K562 (cell line): ENCODE measurements at regions not wholly inside any gene's neighbourhood (a gene's known extent, or its start where the extent isn't known, plus 50 kb on each side); places are given as distances from the start of the nearest gene placed in this dataset.

Experiments
- ATAC-seq: fragments of 200-7000 bp; cut with Tn5 transposase; 3 replicates; pipeline ENCODE4 v1.9.1; 2020; ENCODE audit warnings: moderate library complexity
- BruUV-seq: library from RNA; stranded (reverse); fragments of 400-500 nt; replicated peaks from 2 replicates; lab custom pipeline; 2021; lab: Mats Ljungman, UMichigan
- CTCF ChIA-PET: fragments of 300-600 bp; formaldehyde crosslinking; extraction: SDS; loops from one replicate; lab custom pipeline; 2021; ENCODE audit warnings: low intra/inter-chr PET ratio; lab: Yijun Ruan, JAX
- POLR2A ChIA-PET: fragments of 300-600, 350-650 bp; sonication (Branson Sonifier 250); formaldehyde crosslinking; extraction: SDS; loops from one replicate; lab custom pipeline; 2021; ENCODE audit warnings: antibody characterized with exemption, inconsistent platforms; lab: Yijun Ruan, JAX
- DNase-seq, 4 experiments: peaks; one replicate each; pipeline versions ENCODE4 v3.0.0 to v3.0.0-alpha.2; 2011 to 2018; ENCODE audit warnings: low spot score in 3 of 4, mixed read lengths in 3 of 4; ENCODE audit errors: extremely low read depth in 1 of 4
- FAIRE-seq: peaks from 2 replicates; lab custom pipeline; 2011; peaks lifted over from hg19 to GRCh38; lab: Jason Lieb, UNC
- H2AFZ ChIP-seq: 2 replicates; pipeline ENCODE4 v1.6.0; 2011; ENCODE audit warnings: low read depth, low read length, control low read depth, inconsistent platforms
- H3K27ac ChIP-seq: fragments of 200-600 bp; 3 replicates; pipeline ENCODE4 v1.8.0; 2011; ENCODE audit warnings: low read depth, mild to moderate bottlenecking, control low read depth, inconsistent platforms, low read length, moderate library complexity, mixed read lengths; ENCODE audit errors: extremely low read depth
- H3K27me3 ChIP-seq, 2 experiments: fragments of 300-600 bp in 1 of 2; 2 replicates in 1 of 2; 3 replicates in 1 of 2; pipeline versions ENCODE4 v1.6.0 to v1.8.0; 2011; ENCODE audit warnings: inconsistent platforms in 2 of 2, low read length in 2 of 2, mild to moderate bottlenecking in 1 of 2, mixed read lengths in 1 of 2, moderate library complexity in 1 of 2; ENCODE audit not compliant: control insufficient read depth in 2 of 2, insufficient read depth in 2 of 2
- H3K36me3 ChIP-seq: fragments of 300-600 bp; 3 replicates; pipeline ENCODE4 v1.8.0; 2011; ENCODE audit warnings: mild to moderate bottlenecking, low read length, inconsistent platforms; ENCODE audit not compliant: control insufficient read depth, insufficient read depth
- H3K4me1 ChIP-seq, 2 experiments: fragments of 200-600 bp in 1 of 2; replicated peaks in 1 of 2; 2 replicates in 1 of 2; 3 replicates in 1 of 2; pipeline versions ENCODE4 v1.5.1 to v1.8.0; 2011; ENCODE audit warnings: inconsistent platforms in 2 of 2, low read length in 2 of 2, mild to moderate bottlenecking in 1 of 2, mixed read lengths in 1 of 2, moderate library complexity in 1 of 2; ENCODE audit not compliant: control insufficient read depth in 2 of 2, insufficient read depth in 2 of 2
- H3K4me2 ChIP-seq: 2 replicates; pipeline ENCODE4 v1.6.1; 2011; ENCODE audit warnings: low read length, control low read depth, inconsistent platforms, mixed read lengths; ENCODE audit not compliant: insufficient read depth
- H3K4me3 ChIP-seq: fragments of 200-600 bp; sonication (generic), shearing (Covaris generic); 2 replicates; pipeline ENCODE4 v1.5.1; 2016; ENCODE audit warnings: control low read depth, inconsistent platforms
- H3K79me2 ChIP-seq: fragments of 200-600 bp; 3 replicates; pipeline ENCODE4 v1.8.0; 2011; ENCODE audit warnings: low read length, inconsistent platforms; ENCODE audit not compliant: control insufficient read depth, insufficient read depth
- H3K9ac ChIP-seq, 2 experiments: 2 replicates each; pipeline versions ENCODE4 v1.6.0 to v1.6.1; 2011; ENCODE audit warnings: low read depth in 2 of 2, low read length in 2 of 2, control low read depth in 1 of 2, inconsistent platforms in 1 of 2, mild to moderate bottlenecking in 1 of 2, mixed read lengths in 1 of 2; ENCODE audit not compliant: insufficient read depth in 1 of 2
- H3K9me1 ChIP-seq: one replicate; pipeline ENCODE4 v1.6.0; 2011; ENCODE audit warnings: inconsistent platforms, mild to moderate bottlenecking, low read length, moderate library complexity; ENCODE audit not compliant: control insufficient read depth, insufficient read depth
- H3K9me3 ChIP-seq: replicated peaks from 2 replicates; pipeline ENCODE4 v1.5.1; 2011; ENCODE audit warnings: low read depth, low read length, inconsistent platforms; ENCODE audit not compliant: control insufficient read depth, insufficient read depth
- H4K20me1 ChIP-seq: replicated peaks from 2 replicates; pipeline ENCODE4 v1.6.1; 2011; ENCODE audit warnings: low read length, inconsistent platforms, mixed read lengths; ENCODE audit not compliant: control insufficient read depth, insufficient read depth
- CBFA2T3 ChIP-seq: fragments of 450-650 bp; IDR thresholded peaks from 2 replicates; pipeline ENCODE4 v1.6.1; 2017
- CREM ChIP-seq: IDR thresholded peaks from 2 replicates; pipeline ENCODE4 v1.6.1; 2014; ENCODE audit warnings: antibody characterized with exemption, low read depth
- GABPA ChIP-seq: fragments of 200-800 bp; sonication (Bioruptor generic); conservative IDR thresholded peaks from 2 replicates; pipeline ENCODE4 v1.6.1; 2016; ENCODE audit warnings: low read depth, missing genetic modification characterization, missing compliant biosample characterization
- GATAD2B ChIP-seq: fragments of 450-650 bp; IDR thresholded peaks from 2 replicates; pipeline ENCODE4 v1.6.1; 2017; ENCODE audit warnings: mild to moderate bottlenecking, borderline replicate concordance
- HNRNPUL1 ChIP-seq: fragments of 200-400 bp; formaldehyde crosslinking; IDR thresholded peaks from 2 replicates; pipeline ENCODE4 v1.6.1; 2017; ENCODE audit warnings: low read length
- HSF4 ChIP-seq: fragments of 250-450 bp; sonication (Bioruptor Pico); IDR thresholded peaks from 2 replicates; pipeline ENCODE4 v2.1.2; 2022; ENCODE audit warnings: mild to moderate bottlenecking, moderate library complexity, borderline replicate concordance
- NCOA2 ChIP-seq, 2 experiments: fragments of 450-650 bp; IDR thresholded peaks; 2 replicates each; pipeline ENCODE4 v1.6.1; 2018; ENCODE audit warnings: mild to moderate bottlenecking in 2 of 2, moderate library complexity in 1 of 2; ENCODE audit not compliant: partially characterized antibody in 2 of 2
- NR1H2 ChIP-seq: sonication (generic); formaldehyde crosslinking; IDR thresholded peaks from 2 replicates; pipeline ENCODE4 v1.4.0; 2020; ENCODE audit warnings: mild to moderate bottlenecking, missing genetic modification reagents
- PTBP1 ChIP-seq: fragments of 200-400 bp; formaldehyde crosslinking; IDR thresholded peaks from 2 replicates; pipeline ENCODE4 v1.6.1; 2017; ENCODE audit warnings: low read depth, low read length
- RAD51 ChIP-seq: fragments of 450-650 bp; IDR thresholded peaks from 2 replicates; pipeline ENCODE4 v1.7.1; 2016; ENCODE audit warnings: low read depth, mild to moderate bottlenecking, borderline replicate concordance
- ZNF224 ChIP-seq: sonication (generic); formaldehyde crosslinking; IDR thresholded peaks from 2 replicates; pipeline ENCODE4 v1.8.0; 2022; ENCODE audit warnings: mild to moderate bottlenecking, missing genetic modification reagents
- ZNF592 ChIP-seq: fragments of 450-650 bp; IDR thresholded peaks from 2 replicates; pipeline ENCODE4 v1.6.1; 2017; ENCODE audit warnings: antibody characterized with exemption, mild to moderate bottlenecking
- ZNF609 ChIP-seq: sonication (generic); formaldehyde crosslinking; IDR thresholded peaks from 2 replicates; pipeline ENCODE4 v1.8.1; 2023; ENCODE audit warnings: missing genetic modification reagents, mild to moderate bottlenecking, borderline replicate concordance
- WGBS: fragments of 100-300 bp; shearing (Covaris generic); methylation state at CpG from one replicate; pipeline ENCODE4 v1.1.6; 2016; ENCODE audit warnings: low coverage, mixed read lengths; ENCODE audit not compliant: insufficient coverage; ENCODE audit errors: missing lambda C conversion rate; 5-methylcytosine and 5-hydroxymethylcytosine counted together
- in situ Hi-C: fragments of 300-500 bp; cut with MboI; formaldehyde crosslinking; loops from 4 replicates; pipeline ENCODE4 v1.15.0; 2018; ENCODE audit warnings: inconsistent platforms, mixed read lengths
- intact Hi-C: fragments of 100-400 bp; cut with micrococcal nuclease; formaldehyde crosslinking; loops from 2 replicates; pipeline ENCODE4 v1.14.2; 2022

- TF ChIP-seq ZNF592: no peak
Measured at GRCh38 chr12:74049348-74049747, 488.3 kb upstream of the ATXN7L3B start (continued).

- Histone ChIP-seq H3K9me3 (no peaks in the 10 kb centered on the region), H3K4me2 (no peak overlapping the region), H3K27me3 (no peaks in the 10 kb centered on the region), H3K79me2 (no peaks in the 10 kb centered on the region), H3K9me1 (no peaks in the 10 kb centered on the region)
- POLR2A ChIA-PET: no interaction called here
- BruUV-seq: no TSS peak
- ATAC-seq (no peak), FAIRE-seq (no peak)
- intact Hi-C loops: no loop called here
- 0% methylated on average over 1 of the region's 1 CpG for WGBS
- no peak for TF ChIP-seq GATAD2B
- no peak for TF ChIP-seq NR1H2
- no peak for TF ChIP-seq HSF4 (CRISPR knock-in tag)
- no peak for TF ChIP-seq PTBP1
- no peak for TF ChIP-seq ZNF609 (CRISPR knock-in tag)
- no peak for TF ChIP-seq RAD51
- TF ChIP-seq GABPA (tag): no peak
- TF ChIP-seq ZNF224: no peak
- TF ChIP-seq CBFA2T3: no peak
- TF ChIP-seq CREM: no peak
- TF ChIP-seq HNRNPUL1: no peak
- TF ChIP-seq NCOA2 (IDR thresholded peaks at IDR 0.05; ENCODE audit: partially characterized antibody in 2 of 2): no peak
- TF ChIP-seq, all 486 proteins: peak for 0
- Histone ChIP-seq H3K9ac (no peak overlapping the region), H4K20me1 (no peaks in the 10 kb centered on the region), H3K4me1 (no peaks in the 10 kb centered on the region; a peak in 1 of 5 replicates), H3K36me3 (no peaks in the 10 kb centered on the region), H3K27ac (no peak overlapping the region), H2AFZ (no peak overlapping the region), H3K4me3 (no peak overlapping the region)
- CTCF ChIA-PET: no interaction called here
- in situ Hi-C loops: no loop called here
- DNase-seq: no peak
Measured at GRCh38 chr12:74051848-74052247, 485.8 kb upstream of the ATXN7L3B start.
